DND-41 (cell line): ENCODE measurements at regions not wholly inside any gene's neighbourhood (a gene's known extent, or its start where the extent isn't known, plus 50 kb on each side); places are given as distances from the start of the nearest gene placed in this dataset.

Experiments
- ATAC-seq: fragments of 200-7000 bp; cut with Tn5 transposase; 3 replicates; pipeline ENCODE4 v1.9.1; 2021; ENCODE audit warnings: low read depth; ENCODE audit not compliant: insufficient read depth
- DNase-seq: peaks from one replicate; pipeline ENCODE4 v3.0.0-alpha.2; 2020
- H2AFZ ChIP-seq: 2 replicates; pipeline ENCODE4 v1.6.0; 2012; ENCODE audit warnings: low read depth, low read length
- H3K27ac ChIP-seq: 2 replicates; pipeline ENCODE4 v1.5.1; 2012; ENCODE audit warnings: low read length, inconsistent platforms
- H3K27me3 ChIP-seq: fragments of 200-600 bp; sonication (generic); 2 replicates; pipeline ENCODE4 v1.6.0; 2012; ENCODE audit warnings: low read length, mild to moderate bottlenecking, inconsistent platforms; ENCODE audit not compliant: insufficient read depth, poor library complexity
- H3K36me3 ChIP-seq: 2 replicates; pipeline ENCODE4 v1.5.1; 2012; ENCODE audit warnings: low read length, inconsistent platforms; ENCODE audit not compliant: insufficient read depth
- H3K4me1 ChIP-seq: 2 replicates; pipeline ENCODE4 v1.5.1; 2012; ENCODE audit warnings: mild to moderate bottlenecking, low read length; ENCODE audit not compliant: insufficient read depth
- H3K4me2 ChIP-seq: 2 replicates; pipeline ENCODE4 v1.6.0; 2012; ENCODE audit warnings: mild to moderate bottlenecking, moderate library complexity, low read length, inconsistent platforms; ENCODE audit not compliant: insufficient read depth
- H3K4me3 ChIP-seq, 2 experiments: fragments of 200-600 bp in 1 of 2; shearing (Covaris generic) in 1 of 2; 2 replicates each; pipeline ENCODE4 v1.5.1; 2012 to 2016; ENCODE audit warnings: inconsistent platforms in 2 of 2, low read length in 2 of 2, mild to moderate bottlenecking in 2 of 2, low read depth in 1 of 2, moderate library complexity in 1 of 2
- H3K79me2 ChIP-seq: 2 replicates; pipeline ENCODE4 v1.6.0; 2012; ENCODE audit warnings: low read length, inconsistent platforms; ENCODE audit not compliant: insufficient read depth
- H3K9ac ChIP-seq: 2 replicates; pipeline ENCODE4 v1.6.0; 2012; ENCODE audit warnings: low read depth, mild to moderate bottlenecking, inconsistent platforms, low read length, moderate library complexity
- H3K9me3 ChIP-seq: 2 replicates; pipeline ENCODE4 v1.5.1; 2012; ENCODE audit warnings: low read length, moderate library complexity, mild to moderate bottlenecking, inconsistent platforms; ENCODE audit not compliant: insufficient read depth, severe bottlenecking
- H4K20me1 ChIP-seq: 2 replicates; pipeline ENCODE4 v1.6.0; 2012; ENCODE audit warnings: low read length; ENCODE audit not compliant: insufficient read depth
- EZH2 ChIP-seq: IDR thresholded peaks from 3 replicates; pipeline ENCODE4 v1.6.1; 2012; ENCODE audit warnings: borderline replicate concordance, low read depth, mild to moderate bottlenecking, moderate library complexity, low read length, inconsistent platforms; ENCODE audit not compliant: severe bottlenecking
- TF ChIP-seq, protein P1 (sequence below): IDR thresholded peaks from 2 replicates; pipeline ENCODE4 v1.5.1; 2012; ENCODE audit warnings: borderline replicate concordance, low read length, moderate library complexity, mild to moderate bottlenecking; ENCODE audit not compliant: poor library complexity, severe bottlenecking; ENCODE audit errors: extremely low read depth

GRCh38 chr18:34567857-34568256 is 142.2 kb upstream of the DTNA start:
- TF ChIP-seq, protein P1, sequence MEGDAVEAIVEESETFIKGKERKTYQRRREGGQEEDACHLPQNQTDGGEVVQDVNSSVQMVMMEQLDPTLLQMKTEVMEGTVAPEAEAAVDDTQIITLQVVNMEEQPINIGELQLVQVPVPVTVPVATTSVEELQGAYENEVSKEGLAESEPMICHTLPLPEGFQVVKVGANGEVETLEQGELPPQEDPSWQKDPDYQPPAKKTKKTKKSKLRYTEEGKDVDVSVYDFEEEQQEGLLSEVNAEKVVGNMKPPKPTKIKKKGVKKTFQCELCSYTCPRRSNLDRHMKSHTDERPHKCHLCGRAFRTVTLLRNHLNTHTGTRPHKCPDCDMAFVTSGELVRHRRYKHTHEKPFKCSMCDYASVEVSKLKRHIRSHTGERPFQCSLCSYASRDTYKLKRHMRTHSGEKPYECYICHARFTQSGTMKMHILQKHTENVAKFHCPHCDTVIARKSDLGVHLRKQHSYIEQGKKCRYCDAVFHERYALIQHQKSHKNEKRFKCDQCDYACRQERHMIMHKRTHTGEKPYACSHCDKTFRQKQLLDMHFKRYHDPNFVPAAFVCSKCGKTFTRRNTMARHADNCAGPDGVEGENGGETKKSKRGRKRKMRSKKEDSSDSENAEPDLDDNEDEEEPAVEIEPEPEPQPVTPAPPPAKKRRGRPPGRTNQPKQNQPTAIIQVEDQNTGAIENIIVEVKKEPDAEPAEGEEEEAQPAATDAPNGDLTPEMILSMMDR, result no peak
- no peak for TF ChIP-seq EZH2
- H2AFZ ChIP-seq, result no peak overlapping the region
- DNase-seq (no peak), ATAC-seq (no peak)
- H3K4me3 ChIP-seq, result no peak overlapping the region
- no peaks in the 10 kb centered on the region for H3K4me1 ChIP-seq
- H3K36me3 ChIP-seq, result no peaks in the 10 kb centered on the region
- no peaks in the 10 kb centered on the region for H4K20me1 ChIP-seq
- no peak overlapping the region for H3K27ac ChIP-seq
- H3K27me3 ChIP-seq, result no peaks in the 10 kb centered on the region
- no peak overlapping the region for H3K4me2 ChIP-seq
- no peak overlapping the region for H3K9ac ChIP-seq
- no peaks in the 10 kb centered on the region for H3K9me3 ChIP-seq
- H3K79me2 ChIP-seq, result no peaks in the 10 kb centered on the region

DNA sequence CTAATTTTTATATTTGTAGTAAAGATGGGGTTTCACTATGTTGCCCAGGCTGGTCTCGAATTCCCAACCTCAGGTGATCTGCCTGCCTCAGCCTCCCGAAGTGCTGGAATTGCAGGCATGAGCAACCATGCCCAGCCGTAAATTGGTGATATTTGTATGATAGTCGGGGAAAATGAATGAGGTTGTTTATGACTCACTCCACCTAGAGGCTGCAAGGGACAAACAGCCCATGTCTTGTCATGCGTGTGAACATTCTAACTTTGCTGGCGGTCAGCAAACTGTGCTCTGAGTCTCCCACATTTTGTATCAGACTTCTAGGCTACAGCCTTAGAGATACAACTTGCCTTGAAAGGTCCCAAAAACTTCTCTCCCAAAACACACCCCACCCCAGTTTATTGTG is 133.5 kb upstream of the DTNA start:
- Histone ChIP-seq H3K4me1 (no peaks in the 10 kb centered on the region), H3K9ac (no peak overlapping the region), H3K27me3 (no peaks in the 10 kb centered on the region), H3K27ac (no peak overlapping the region), H3K79me2 (no peaks in the 10 kb centered on the region), H4K20me1 (no peaks in the 10 kb centered on the region), H3K4me3 (no peak overlapping the region), H2AFZ (no peak overlapping the region), H3K36me3 (no peaks in the 10 kb centered on the region), H3K4me2 (no peak overlapping the region), H3K9me3 (no peaks in the 10 kb centered on the region)
- no peak for DNase-seq
- no peak for ATAC-seq
- TF ChIP-seq, protein P1, result no peak
- no peak for TF ChIP-seq EZH2

- no peaks in the 10 kb centered on the region for H4K20me1 ChIP-seq
- no peaks in the 10 kb centered on the region for H3K79me2 ChIP-seq
- no peaks in the 10 kb centered on the region for H3K9me3 ChIP-seq
- H3K4me1 ChIP-seq, result no peaks in the 10 kb centered on the region
- ATAC-seq (no peak), DNase-seq (no peak)
- no peak overlapping the region for H3K9ac ChIP-seq
- no peak overlapping the region for H3K27ac ChIP-seq
- TF ChIP-seq EZH2, result no peak
- TF ChIP-seq, protein P1, result no peak
- no peak overlapping the region for H3K4me2 ChIP-seq
- no peaks in the 10 kb centered on the region for H3K36me3 ChIP-seq
- no peak overlapping the region for H3K4me3 ChIP-seq
- H3K27me3 ChIP-seq, result no peaks in the 10 kb centered on the region
- no peak overlapping the region for H2AFZ ChIP-seq
Measured at GRCh38 chr18:34583895-34584294, 126.2 kb upstream of the DTNA start.

- TF ChIP-seq, protein P1, result no peak
- TF ChIP-seq EZH2, result no peak
- no peak for ATAC-seq
Measured at GRCh38 chr18:34590503-34590902, 119.6 kb upstream of the DTNA start.

More at GRCh38 chr18:34590503-34590902, 119.6 kb upstream of the DTNA start:
- Histone ChIP-seq H3K4me2 (no peak overlapping the region), H3K9me3 (no peaks in the 10 kb centered on the region), H3K79me2 (no peaks in the 10 kb centered on the region), H3K36me3 (no peaks in the 10 kb centered on the region), H3K27me3 (peaks cover 6% of the 10 kb centered on the region), H2AFZ (no peak overlapping the region), H3K4me3 (no peak overlapping the region), H4K20me1 (no peaks in the 10 kb centered on the region), H3K9ac (no peak overlapping the region), H3K4me1 (no peaks in the 10 kb centered on the region), H3K27ac (no peak overlapping the region)
- DNase-seq, result no peak
